Fibroblast of lung (primary cell): ENCODE measurements at regions not wholly inside any gene's neighbourhood (a gene's known extent, or its start where the extent isn't known, plus 50 kb on each side); places are given as distances from the start of the nearest gene placed in this dataset.

ENCODE experiments used
- DNase-seq, 2 donors: peaks; one replicate each; pipeline versions ENCODE4 v3.0.0 to v3.0.0-alpha.2; 2010; ENCODE audit warnings: low read depth in 2 of 2
- H2AFZ ChIP-seq: 2 replicates; pipeline ENCODE4 v1.5.1; 2012; ENCODE audit warnings: low read length, control low read depth, inconsistent platforms
- H3K27ac ChIP-seq: 2 replicates; pipeline ENCODE4 v1.5.1; 2011; ENCODE audit warnings: low read length, control low read depth; ENCODE audit not compliant: insufficient read depth
- H3K27me3 ChIP-seq: 2 replicates; pipeline ENCODE4 v1.5.1; 2011; ENCODE audit warnings: mild to moderate bottlenecking, low read length; ENCODE audit not compliant: control insufficient read depth, insufficient read depth
- H3K36me3 ChIP-seq: 2 replicates; pipeline ENCODE4 v1.5.1; 2011; ENCODE audit warnings: low read length; ENCODE audit not compliant: control insufficient read depth, insufficient read depth
- H3K4me1 ChIP-seq: 2 replicates; pipeline ENCODE4 v1.5.1; 2011; ENCODE audit warnings: low read length; ENCODE audit not compliant: control insufficient read depth, insufficient read depth; ENCODE audit errors: extremely low read depth
- H3K4me2 ChIP-seq: 2 replicates; pipeline ENCODE4 v1.5.1; 2011; ENCODE audit warnings: low read length, control low read depth; ENCODE audit not compliant: insufficient read depth; ENCODE audit errors: extremely low read depth
- H3K4me3 ChIP-seq, 4 experiments: fragments of 200-600 bp in 1 of 4; sonication (generic) in 1 of 4; replicated peaks in 1 of 4; 2 replicates each; pipeline ENCODE4 v1.5.1; 2011 to 2016; ENCODE audit warnings: low read length in 4 of 4, low read depth in 3 of 4, mild to moderate bottlenecking in 3 of 4, control low read depth in 2 of 4, inconsistent platforms in 1 of 4, mixed read lengths in 1 of 4; ENCODE audit not compliant: insufficient read depth in 1 of 4; ENCODE audit errors: control extremely low read depth in 1 of 4
- H3K79me2 ChIP-seq: 2 replicates; pipeline ENCODE4 v1.5.1; 2012; ENCODE audit warnings: mild to moderate bottlenecking, low read length, inconsistent platforms; ENCODE audit not compliant: control insufficient read depth, insufficient read depth
- H3K9ac ChIP-seq: 2 replicates; pipeline ENCODE4 v1.5.1; 2011; ENCODE audit warnings: mild to moderate bottlenecking, low read length, control low read depth; ENCODE audit not compliant: insufficient read depth
- H3K9me3 ChIP-seq: 2 replicates; pipeline ENCODE4 v1.5.1; 2012; ENCODE audit warnings: low read depth, low read length; ENCODE audit not compliant: control insufficient read depth, insufficient read depth
- H4K20me1 ChIP-seq: 2 replicates; pipeline ENCODE4 v1.5.1; 2011; ENCODE audit warnings: low read length; ENCODE audit not compliant: control insufficient read depth, insufficient read depth; ENCODE audit errors: extremely low read depth
- EZH2 ChIP-seq: IDR thresholded peaks from 2 replicates; pipeline ENCODE4 v1.5.1; 2012; ENCODE audit warnings: low read length, control low read depth, mild to moderate bottlenecking; ENCODE audit errors: missing control alignments
- TF ChIP-seq, protein P1 (sequence below), 2 donors: IDR thresholded peaks in 1 of 2; conservative IDR thresholded peaks in 1 of 2; 1 replicate in 1 of 2; 2 replicates in 1 of 2; pipeline ENCODE4 v1.5.1; 2011 to 2012; ENCODE audit warnings: low read length in 2 of 2, control low read depth in 1 of 2, inconsistent platforms in 1 of 2, low read depth in 1 of 2, mild to moderate bottlenecking in 1 of 2

DNA sequence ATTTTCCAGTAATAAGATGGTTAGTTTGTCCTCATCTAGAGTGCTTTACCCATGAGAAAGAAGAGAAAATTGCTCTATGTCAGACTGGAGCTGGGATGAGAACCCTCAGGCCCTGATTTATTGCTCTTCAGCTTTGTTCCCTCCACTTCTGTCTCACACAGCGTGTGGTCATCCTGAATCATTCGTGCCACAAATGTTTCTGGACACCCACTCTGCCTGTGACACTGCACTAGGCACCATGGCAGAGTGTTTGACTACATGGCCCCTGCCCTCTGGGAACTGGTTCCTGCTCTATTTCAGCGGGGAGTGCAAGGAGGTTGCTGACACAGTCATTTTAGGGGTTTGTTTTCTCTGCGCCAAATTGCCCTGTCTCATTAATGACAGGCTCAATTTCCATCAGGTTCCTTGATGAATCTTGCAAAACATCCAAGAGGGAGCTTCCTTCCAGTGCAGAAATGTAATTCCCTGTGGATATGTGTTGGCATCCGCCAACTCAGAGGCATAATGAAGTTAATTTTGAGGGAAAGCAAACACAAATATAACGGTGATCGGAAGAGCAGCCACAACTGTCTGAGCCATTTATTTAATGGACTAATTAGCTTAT, 207.5 kb downstream of the CLIC5 start:
- Histone ChIP-seq H3K4me3 (no peak overlapping the region), H3K27me3 (peaks cover 7% of the 10 kb centered on the region), H3K27ac (no peak overlapping the region), H3K4me2 (no peak overlapping the region), H3K4me1 (no peaks in the 10 kb centered on the region), H4K20me1 (no peaks in the 10 kb centered on the region), H3K9me3 (no peaks in the 10 kb centered on the region), H3K36me3 (no peaks in the 10 kb centered on the region), H3K9ac (no peak overlapping the region), H3K79me2 (no peaks in the 10 kb centered on the region), H2AFZ (no peak overlapping the region)
- no peak for TF ChIP-seq EZH2
- TF ChIP-seq, protein P1, sequence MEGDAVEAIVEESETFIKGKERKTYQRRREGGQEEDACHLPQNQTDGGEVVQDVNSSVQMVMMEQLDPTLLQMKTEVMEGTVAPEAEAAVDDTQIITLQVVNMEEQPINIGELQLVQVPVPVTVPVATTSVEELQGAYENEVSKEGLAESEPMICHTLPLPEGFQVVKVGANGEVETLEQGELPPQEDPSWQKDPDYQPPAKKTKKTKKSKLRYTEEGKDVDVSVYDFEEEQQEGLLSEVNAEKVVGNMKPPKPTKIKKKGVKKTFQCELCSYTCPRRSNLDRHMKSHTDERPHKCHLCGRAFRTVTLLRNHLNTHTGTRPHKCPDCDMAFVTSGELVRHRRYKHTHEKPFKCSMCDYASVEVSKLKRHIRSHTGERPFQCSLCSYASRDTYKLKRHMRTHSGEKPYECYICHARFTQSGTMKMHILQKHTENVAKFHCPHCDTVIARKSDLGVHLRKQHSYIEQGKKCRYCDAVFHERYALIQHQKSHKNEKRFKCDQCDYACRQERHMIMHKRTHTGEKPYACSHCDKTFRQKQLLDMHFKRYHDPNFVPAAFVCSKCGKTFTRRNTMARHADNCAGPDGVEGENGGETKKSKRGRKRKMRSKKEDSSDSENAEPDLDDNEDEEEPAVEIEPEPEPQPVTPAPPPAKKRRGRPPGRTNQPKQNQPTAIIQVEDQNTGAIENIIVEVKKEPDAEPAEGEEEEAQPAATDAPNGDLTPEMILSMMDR (conservative IDR thresholded peaks at IDR 0.05 in 1 of 2, IDR thresholded peaks at IDR 0.05 in 1 of 2; ENCODE audit: low read depth in 1 of 2, low read length in 2 of 2) = no peak
- DNase-seq = no peak

DNA sequence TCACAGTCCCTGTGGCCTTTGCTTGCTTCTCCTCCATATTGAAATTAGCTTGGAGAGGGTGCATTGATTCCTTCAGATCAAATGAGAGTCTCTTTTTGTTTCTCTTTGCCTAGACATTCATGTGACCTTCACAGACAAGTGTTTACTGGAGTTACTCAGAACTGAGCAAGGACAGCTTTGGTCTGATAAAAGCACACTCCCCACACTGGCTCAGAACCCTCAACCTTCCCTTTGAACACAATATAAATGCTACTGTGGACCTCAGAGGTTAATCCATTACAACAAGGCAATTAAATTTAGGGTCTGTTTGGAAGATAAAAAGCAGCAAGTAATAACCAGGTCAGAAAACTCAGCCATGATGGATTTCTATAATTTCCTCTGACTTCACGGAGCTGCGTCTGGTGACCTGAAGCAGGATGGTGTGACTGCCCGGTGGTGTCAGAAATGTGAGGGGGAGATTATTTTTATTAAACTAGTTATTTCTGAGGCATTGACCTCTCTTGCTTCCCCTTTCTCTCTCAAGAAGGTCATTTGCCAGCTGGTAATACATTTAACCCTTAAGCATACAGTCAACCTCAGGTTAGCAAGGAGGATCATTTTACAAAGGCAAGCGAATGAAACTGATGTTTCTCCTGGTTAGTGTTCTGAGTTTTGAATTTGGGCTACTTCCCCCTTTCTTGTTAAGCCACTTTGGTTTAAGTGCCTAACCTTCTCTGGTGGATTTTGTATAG, 208.2 kb downstream of the CLIC5 start:
- no peak overlapping the region for H3K27ac ChIP-seq
- no peaks in the 10 kb centered on the region for H3K9me3 ChIP-seq
- no peaks in the 10 kb centered on the region for H3K36me3 ChIP-seq
- no peak overlapping the region for H3K4me3 ChIP-seq
- no peaks in the 10 kb centered on the region for H3K79me2 ChIP-seq
- H3K9ac ChIP-seq = no peak overlapping the region
- DNase-seq = no peak
- no peaks in the 10 kb centered on the region for H3K4me1 ChIP-seq
- no peak for TF ChIP-seq EZH2
- TF ChIP-seq, protein P1 (conservative IDR thresholded peaks at IDR 0.05 in 1 of 2, IDR thresholded peaks at IDR 0.05 in 1 of 2; ENCODE audit: low read depth in 1 of 2, low read length in 2 of 2) = no peak
- no peak overlapping the region for H2AFZ ChIP-seq
- no peak overlapping the region for H3K4me2 ChIP-seq
- no peaks in the 10 kb centered on the region for H4K20me1 ChIP-seq
- H3K27me3 ChIP-seq = peaks cover 7% of the 10 kb centered on the region

DNA sequence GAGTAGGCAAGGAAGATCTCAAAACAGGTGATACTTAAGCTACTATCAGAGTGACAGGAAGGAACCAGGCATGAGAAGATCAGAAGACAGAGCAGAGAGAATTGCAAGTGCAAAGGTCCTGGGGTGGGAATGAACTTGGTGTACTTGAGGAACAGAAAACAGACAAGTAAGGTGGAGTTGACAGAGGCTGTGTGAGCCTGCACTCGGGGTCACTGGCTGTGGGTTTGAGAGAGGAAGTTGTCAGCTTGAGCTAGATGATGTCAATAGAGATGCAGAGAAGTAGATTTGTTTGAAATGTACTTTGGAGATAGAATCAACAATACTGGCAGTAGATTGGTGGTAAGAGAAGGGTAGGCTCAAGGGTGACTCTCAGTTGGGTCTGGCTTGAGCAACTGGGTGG, 209.5 kb downstream of the CLIC5 start:
- DNase-seq = no peak
- TF ChIP-seq, protein P1 (conservative IDR thresholded peaks at IDR 0.05 in 1 of 2, IDR thresholded peaks at IDR 0.05 in 1 of 2; ENCODE audit: low read depth in 1 of 2, low read length in 2 of 2) = no peak
- TF ChIP-seq EZH2 = no peak
- H3K36me3 ChIP-seq = no peaks in the 10 kb centered on the region
- H3K27me3 ChIP-seq = peaks cover 7% of the 10 kb centered on the region
- H3K27ac ChIP-seq = no peak overlapping the region
- no peaks in the 10 kb centered on the region for H3K4me1 ChIP-seq
- no peak overlapping the region for H3K9ac ChIP-seq
- H3K79me2 ChIP-seq = no peaks in the 10 kb centered on the region
- H3K4me3 ChIP-seq = no peak overlapping the region
- H3K9me3 ChIP-seq = no peaks in the 10 kb centered on the region
- H2AFZ ChIP-seq = no peak overlapping the region
- H4K20me1 ChIP-seq = no peaks in the 10 kb centered on the region
- H3K4me2 ChIP-seq = no peak overlapping the region
